Fibroblast of lung (primary cell): ENCODE measurements at regions not wholly inside any gene's neighbourhood (a gene's known extent, or its start where the extent isn't known, plus 50 kb on each side); places are given as distances from the start of the nearest gene placed in this dataset.

Source experiments
- DNase-seq, 2 donors: peaks; one replicate each; pipeline versions ENCODE4 v3.0.0 to v3.0.0-alpha.2; 2010; ENCODE audit warnings: low read depth in 2 of 2
- H2AFZ ChIP-seq: 2 replicates; pipeline ENCODE4 v1.5.1; 2012; ENCODE audit warnings: low read length, control low read depth, inconsistent platforms
- H3K27ac ChIP-seq: 2 replicates; pipeline ENCODE4 v1.5.1; 2011; ENCODE audit warnings: low read length, control low read depth; ENCODE audit not compliant: insufficient read depth
- H3K27me3 ChIP-seq: 2 replicates; pipeline ENCODE4 v1.5.1; 2011; ENCODE audit warnings: mild to moderate bottlenecking, low read length; ENCODE audit not compliant: control insufficient read depth, insufficient read depth
- H3K36me3 ChIP-seq: 2 replicates; pipeline ENCODE4 v1.5.1; 2011; ENCODE audit warnings: low read length; ENCODE audit not compliant: control insufficient read depth, insufficient read depth
- H3K4me1 ChIP-seq: 2 replicates; pipeline ENCODE4 v1.5.1; 2011; ENCODE audit warnings: low read length; ENCODE audit not compliant: control insufficient read depth, insufficient read depth; ENCODE audit errors: extremely low read depth
- H3K4me2 ChIP-seq: 2 replicates; pipeline ENCODE4 v1.5.1; 2011; ENCODE audit warnings: low read length, control low read depth; ENCODE audit not compliant: insufficient read depth; ENCODE audit errors: extremely low read depth
- H3K4me3 ChIP-seq, 4 experiments: fragments of 200-600 bp in 1 of 4; sonication (generic) in 1 of 4; replicated peaks in 1 of 4; 2 replicates each; pipeline ENCODE4 v1.5.1; 2011 to 2016; ENCODE audit warnings: low read length in 4 of 4, low read depth in 3 of 4, mild to moderate bottlenecking in 3 of 4, control low read depth in 2 of 4, inconsistent platforms in 1 of 4, mixed read lengths in 1 of 4; ENCODE audit not compliant: insufficient read depth in 1 of 4; ENCODE audit errors: control extremely low read depth in 1 of 4
- H3K79me2 ChIP-seq: 2 replicates; pipeline ENCODE4 v1.5.1; 2012; ENCODE audit warnings: mild to moderate bottlenecking, low read length, inconsistent platforms; ENCODE audit not compliant: control insufficient read depth, insufficient read depth
- H3K9ac ChIP-seq: 2 replicates; pipeline ENCODE4 v1.5.1; 2011; ENCODE audit warnings: mild to moderate bottlenecking, low read length, control low read depth; ENCODE audit not compliant: insufficient read depth
- H3K9me3 ChIP-seq: 2 replicates; pipeline ENCODE4 v1.5.1; 2012; ENCODE audit warnings: low read depth, low read length; ENCODE audit not compliant: control insufficient read depth, insufficient read depth
- H4K20me1 ChIP-seq: 2 replicates; pipeline ENCODE4 v1.5.1; 2011; ENCODE audit warnings: low read length; ENCODE audit not compliant: control insufficient read depth, insufficient read depth; ENCODE audit errors: extremely low read depth
- CTCF ChIP-seq, 2 donors: IDR thresholded peaks in 1 of 2; conservative IDR thresholded peaks in 1 of 2; 1 replicate in 1 of 2; 2 replicates in 1 of 2; pipeline ENCODE4 v1.5.1; 2011 to 2012; ENCODE audit warnings: low read length in 2 of 2, control low read depth in 1 of 2, inconsistent platforms in 1 of 2, low read depth in 1 of 2, mild to moderate bottlenecking in 1 of 2
- EZH2 ChIP-seq: IDR thresholded peaks from 2 replicates; pipeline ENCODE4 v1.5.1; 2012; ENCODE audit warnings: low read length, control low read depth, mild to moderate bottlenecking; ENCODE audit errors: missing control alignments

GRCh38 chr16:13708347-13709120, 211.4 kb upstream of the ERCC4 start:
- Histone ChIP-seq H3K4me2 (no peak overlapping the region), H3K79me2 (no peaks in the 10 kb centered on the region), H3K4me3 (no peak overlapping the region), H3K9me3 (no peaks in the 10 kb centered on the region), H3K27me3 (no peaks in the 10 kb centered on the region), H3K27ac (no peak overlapping the region), H4K20me1 (no peaks in the 10 kb centered on the region), H3K36me3 (no peaks in the 10 kb centered on the region), H3K9ac (no peak overlapping the region), H2AFZ (no peak overlapping the region), H3K4me1 (no peaks in the 10 kb centered on the region)
- TF ChIP-seq EZH2, result no peak
- TF ChIP-seq CTCF (conservative IDR thresholded peaks at IDR 0.05 in 1 of 2, IDR thresholded peaks at IDR 0.05 in 1 of 2; ENCODE audit: low read depth in 1 of 2, low read length in 2 of 2), result no peak
- no peak for DNase-seq

GRCh38 chr16:13718748-13719147, 201.2 kb upstream of the ERCC4 start:
- Histone ChIP-seq H3K9ac (no peak overlapping the region), H2AFZ (no peak overlapping the region), H3K27me3 (no peaks in the 10 kb centered on the region), H3K9me3 (no peaks in the 10 kb centered on the region), H3K4me1 (no peaks in the 10 kb centered on the region), H3K79me2 (no peaks in the 10 kb centered on the region), H3K27ac (no peak overlapping the region), H3K4me2 (no peak overlapping the region), H3K4me3 (no peak overlapping the region), H4K20me1 (no peaks in the 10 kb centered on the region), H3K36me3 (no peaks in the 10 kb centered on the region)
- no peak for DNase-seq
- TF ChIP-seq EZH2, result no peak
- no peak for TF ChIP-seq CTCF (conservative IDR thresholded peaks at IDR 0.05 in 1 of 2, IDR thresholded peaks at IDR 0.05 in 1 of 2; ENCODE audit: low read depth in 1 of 2, low read length in 2 of 2)

DNA sequence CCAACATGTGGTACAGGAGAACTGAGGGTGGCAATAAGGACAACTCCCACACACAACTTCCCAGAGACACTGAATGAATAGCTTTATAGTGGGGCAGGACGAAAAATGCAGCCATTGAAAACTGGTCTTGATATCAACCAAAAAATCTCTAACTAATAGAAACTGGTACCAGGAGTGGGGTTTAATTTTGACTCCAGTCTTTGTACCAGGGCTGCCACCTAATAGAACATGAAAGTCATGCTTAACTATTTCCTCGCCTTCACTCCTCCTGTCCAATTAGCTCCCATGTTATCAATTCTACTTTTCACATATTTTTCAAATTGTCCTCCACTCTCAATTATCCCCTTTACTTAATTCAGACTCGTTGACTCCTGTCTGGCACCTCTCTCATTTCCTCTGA, 192.0 kb upstream of the ERCC4 start:
- Histone ChIP-seq H3K9me3 (no peaks in the 10 kb centered on the region), H3K27ac (no peak overlapping the region), H3K79me2 (no peaks in the 10 kb centered on the region), H3K4me3 (no peak overlapping the region), H4K20me1 (no peaks in the 10 kb centered on the region), H3K4me2 (no peak overlapping the region), H3K27me3 (no peaks in the 10 kb centered on the region), H2AFZ (no peak overlapping the region), H3K36me3 (no peaks in the 10 kb centered on the region), H3K9ac (no peak overlapping the region), H3K4me1 (no peaks in the 10 kb centered on the region)
- DNase-seq, result no peak
- TF ChIP-seq EZH2 (no peak), CTCF (conservative IDR thresholded peaks at IDR 0.05 in 1 of 2, IDR thresholded peaks at IDR 0.05 in 1 of 2; ENCODE audit: low read depth in 1 of 2, low read length in 2 of 2) (no peak)
